ENCODE measurements at regions not wholly inside any gene's neighbourhood (a gene's known extent, or its start where the extent isn't known, plus 50 kb on each side); places are given as distances from the start of the nearest gene placed in this dataset.

DNA sequence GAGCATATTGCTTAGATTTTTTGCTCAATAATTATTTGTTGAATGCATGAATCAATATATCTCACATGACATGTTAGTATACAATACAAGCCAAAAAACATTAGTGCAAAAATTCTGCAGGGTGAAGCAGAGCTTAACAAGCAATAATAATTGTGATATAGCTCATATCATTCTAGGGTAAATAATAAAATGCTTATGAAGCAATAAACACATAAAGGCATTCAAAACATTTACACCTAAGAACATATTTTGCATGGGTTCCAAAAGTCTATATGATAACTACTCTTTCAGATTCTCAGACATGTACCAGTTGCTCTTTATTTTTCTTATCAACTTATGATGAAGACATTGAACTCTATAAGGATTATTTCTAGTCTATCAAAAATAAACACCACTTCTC, 886.2 kb downstream of the TRHDE start:
- Histone ChIP-seq H3K4me2 (ENCODE audit: insufficient read depth, insufficient read length, low read length) (no peak overlapping the region), H2AK5ac (ENCODE audit: insufficient read length, low read length) (no peak overlapping the region), H4K5ac (ENCODE audit: insufficient read length, low read depth, low read length) (no peak overlapping the region), H2BK120ac (ENCODE audit: low read depth, low read length, poor library complexity, severe bottlenecking) (no peak overlapping the region), H2BK5ac (ENCODE audit: insufficient read length, low read length) (no peak overlapping the region), H4K91ac (ENCODE audit: insufficient read length, low read depth, low read length) (no peak overlapping the region), H3K79me2 (ENCODE audit: insufficient read depth, low read length) (no peaks in the 10 kb centered on the region), H4K8ac (replicated peaks; ENCODE audit: insufficient read length, low read depth, low read length) (no peak overlapping the region), H4K20me1 (ENCODE audit: control insufficient read depth, insufficient read depth, insufficient read length) (no peaks in the 10 kb centered on the region), H2BK20ac (ENCODE audit: low read depth, low read length, poor library complexity, severe bottlenecking) (no peak overlapping the region), H3K79me1 (ENCODE audit: insufficient read depth, low read depth, low read length, poor library complexity, severe bottlenecking) (no peaks in the 10 kb centered on the region), H3K56ac (ENCODE audit: insufficient read length, low read depth, low read length) (no peak overlapping the region), H3K27ac (ENCODE audit: insufficient read length, low read depth, low read length) (no peak overlapping the region), H3K4ac (ENCODE audit: low read depth, low read length) (no peak overlapping the region), H3K4me1 (ENCODE audit: insufficient read depth, low read length) (no peaks in the 10 kb centered on the region; the same call in 1 of the 2 replicates), H3K23me2 (ENCODE audit: insufficient read length, low read depth, low read length, poor library complexity, severe bottlenecking) (no peaks in the 10 kb centered on the region), H2BK15ac (ENCODE audit: low read depth, low read length) (no peak overlapping the region), H3K23ac (ENCODE audit: insufficient read length, low read depth, low read length) (no peak overlapping the region), H3T11ph (ENCODE audit: low read length) (no peak overlapping the region), H2AFZ (ENCODE audit: low read length) (no peak overlapping the region), H3K9me3 (ENCODE audit: control insufficient read depth, low read depth, low read length) (no peaks in the 10 kb centered on the region), H3K27me3 (ENCODE audit: insufficient read depth, low read length) (no peaks in the 10 kb centered on the region), H2BK12ac (ENCODE audit: insufficient read length, low read depth, low read length) (no peak overlapping the region), H3K18ac (ENCODE audit: insufficient read length, low read depth, low read length) (no peak overlapping the region), H3K9ac (ENCODE audit: extremely low read depth, insufficient read length, low read length) (no peak overlapping the region), H3K14ac (ENCODE audit: insufficient read depth, low read length) (no peak overlapping the region)
- Mint-ChIP-seq H3K36me3 (ENCODE audit: insufficient read depth in 1 of 3, low read depth in 3 of 3) (peaks cover 2 to 3% (median 2%) of the 10 kb centered on the region in 3 experiments; a peak in 4 of 7 replicates), H3K27me3 (ENCODE audit: low read depth) (no peaks in the 10 kb centered on the region), H3K9me3 (peaks cover 0 to 2% of the 10 kb centered on the region in 2 experiments; a peak in 2 of 5 replicates), H3K27ac (no peak overlapping the region), H3K4me3 (no peak overlapping the region), H3K4me1 (peaks cover 16 to 22% of the 10 kb centered on the region in 2 experiments)
- TF ChIP-seq, protein P1, sequence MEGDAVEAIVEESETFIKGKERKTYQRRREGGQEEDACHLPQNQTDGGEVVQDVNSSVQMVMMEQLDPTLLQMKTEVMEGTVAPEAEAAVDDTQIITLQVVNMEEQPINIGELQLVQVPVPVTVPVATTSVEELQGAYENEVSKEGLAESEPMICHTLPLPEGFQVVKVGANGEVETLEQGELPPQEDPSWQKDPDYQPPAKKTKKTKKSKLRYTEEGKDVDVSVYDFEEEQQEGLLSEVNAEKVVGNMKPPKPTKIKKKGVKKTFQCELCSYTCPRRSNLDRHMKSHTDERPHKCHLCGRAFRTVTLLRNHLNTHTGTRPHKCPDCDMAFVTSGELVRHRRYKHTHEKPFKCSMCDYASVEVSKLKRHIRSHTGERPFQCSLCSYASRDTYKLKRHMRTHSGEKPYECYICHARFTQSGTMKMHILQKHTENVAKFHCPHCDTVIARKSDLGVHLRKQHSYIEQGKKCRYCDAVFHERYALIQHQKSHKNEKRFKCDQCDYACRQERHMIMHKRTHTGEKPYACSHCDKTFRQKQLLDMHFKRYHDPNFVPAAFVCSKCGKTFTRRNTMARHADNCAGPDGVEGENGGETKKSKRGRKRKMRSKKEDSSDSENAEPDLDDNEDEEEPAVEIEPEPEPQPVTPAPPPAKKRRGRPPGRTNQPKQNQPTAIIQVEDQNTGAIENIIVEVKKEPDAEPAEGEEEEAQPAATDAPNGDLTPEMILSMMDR (conservative IDR thresholded peaks at IDR 0.05): no peak
- no peak for DNase-seq

All from H9 (cell line).